ENCODE measurements at regions not wholly inside any gene's neighbourhood (a gene's known extent, or its start where the extent isn't known, plus 50 kb on each side); places are given as distances from the start of the nearest gene placed in this dataset.

GRCh38 chr4:147368948-147369347 is 111.9 kb upstream of the EDNRA start:
- H3K27ac ChIP-seq (replicated peaks), result no peak overlapping the region
- H3K4me3 ChIP-seq (replicated peaks; ENCODE audit: insufficient read depth, low read length), result no peak overlapping the region
- no peak for DNase-seq (ENCODE audit: low read depth in 1 of 2, low spot score in 1 of 2)
- H3K27me3 ChIP-seq (ENCODE audit: insufficient read depth, poor library complexity, severe bottlenecking), result no peaks in the 10 kb centered on the region
- TF ChIP-seq, protein P1, sequence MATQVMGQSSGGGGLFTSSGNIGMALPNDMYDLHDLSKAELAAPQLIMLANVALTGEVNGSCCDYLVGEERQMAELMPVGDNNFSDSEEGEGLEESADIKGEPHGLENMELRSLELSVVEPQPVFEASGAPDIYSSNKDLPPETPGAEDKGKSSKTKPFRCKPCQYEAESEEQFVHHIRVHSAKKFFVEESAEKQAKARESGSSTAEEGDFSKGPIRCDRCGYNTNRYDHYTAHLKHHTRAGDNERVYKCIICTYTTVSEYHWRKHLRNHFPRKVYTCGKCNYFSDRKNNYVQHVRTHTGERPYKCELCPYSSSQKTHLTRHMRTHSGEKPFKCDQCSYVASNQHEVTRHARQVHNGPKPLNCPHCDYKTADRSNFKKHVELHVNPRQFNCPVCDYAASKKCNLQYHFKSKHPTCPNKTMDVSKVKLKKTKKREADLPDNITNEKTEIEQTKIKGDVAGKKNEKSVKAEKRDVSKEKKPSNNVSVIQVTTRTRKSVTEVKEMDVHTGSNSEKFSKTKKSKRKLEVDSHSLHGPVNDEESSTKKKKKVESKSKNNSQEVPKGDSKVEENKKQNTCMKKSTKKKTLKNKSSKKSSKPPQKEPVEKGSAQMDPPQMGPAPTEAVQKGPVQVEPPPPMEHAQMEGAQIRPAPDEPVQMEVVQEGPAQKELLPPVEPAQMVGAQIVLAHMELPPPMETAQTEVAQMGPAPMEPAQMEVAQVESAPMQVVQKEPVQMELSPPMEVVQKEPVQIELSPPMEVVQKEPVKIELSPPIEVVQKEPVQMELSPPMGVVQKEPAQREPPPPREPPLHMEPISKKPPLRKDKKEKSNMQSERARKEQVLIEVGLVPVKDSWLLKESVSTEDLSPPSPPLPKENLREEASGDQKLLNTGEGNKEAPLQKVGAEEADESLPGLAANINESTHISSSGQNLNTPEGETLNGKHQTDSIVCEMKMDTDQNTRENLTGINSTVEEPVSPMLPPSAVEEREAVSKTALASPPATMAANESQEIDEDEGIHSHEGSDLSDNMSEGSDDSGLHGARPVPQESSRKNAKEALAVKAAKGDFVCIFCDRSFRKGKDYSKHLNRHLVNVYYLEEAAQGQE (IDR thresholded peaks at IDR 0.05; ENCODE audit: insufficient replicate concordance, low read depth), result no peak
- TF ChIP-seq, protein P2, sequence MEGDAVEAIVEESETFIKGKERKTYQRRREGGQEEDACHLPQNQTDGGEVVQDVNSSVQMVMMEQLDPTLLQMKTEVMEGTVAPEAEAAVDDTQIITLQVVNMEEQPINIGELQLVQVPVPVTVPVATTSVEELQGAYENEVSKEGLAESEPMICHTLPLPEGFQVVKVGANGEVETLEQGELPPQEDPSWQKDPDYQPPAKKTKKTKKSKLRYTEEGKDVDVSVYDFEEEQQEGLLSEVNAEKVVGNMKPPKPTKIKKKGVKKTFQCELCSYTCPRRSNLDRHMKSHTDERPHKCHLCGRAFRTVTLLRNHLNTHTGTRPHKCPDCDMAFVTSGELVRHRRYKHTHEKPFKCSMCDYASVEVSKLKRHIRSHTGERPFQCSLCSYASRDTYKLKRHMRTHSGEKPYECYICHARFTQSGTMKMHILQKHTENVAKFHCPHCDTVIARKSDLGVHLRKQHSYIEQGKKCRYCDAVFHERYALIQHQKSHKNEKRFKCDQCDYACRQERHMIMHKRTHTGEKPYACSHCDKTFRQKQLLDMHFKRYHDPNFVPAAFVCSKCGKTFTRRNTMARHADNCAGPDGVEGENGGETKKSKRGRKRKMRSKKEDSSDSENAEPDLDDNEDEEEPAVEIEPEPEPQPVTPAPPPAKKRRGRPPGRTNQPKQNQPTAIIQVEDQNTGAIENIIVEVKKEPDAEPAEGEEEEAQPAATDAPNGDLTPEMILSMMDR (IDR thresholded peaks at IDR 0.05; ENCODE audit: insufficient read depth, low read length), result no peak
- TF ChIP-seq GABPA (IDR thresholded peaks at IDR 0.05; ENCODE audit: low read depth) (no peak), SPI1 (IDR thresholded peaks at IDR 0.05; ENCODE audit: borderline replicate concordance, low read depth) (no peak), POLR2AphosphoS5 (IDR thresholded peaks at IDR 0.05; ENCODE audit: low read depth) (no peak)

DNA sequence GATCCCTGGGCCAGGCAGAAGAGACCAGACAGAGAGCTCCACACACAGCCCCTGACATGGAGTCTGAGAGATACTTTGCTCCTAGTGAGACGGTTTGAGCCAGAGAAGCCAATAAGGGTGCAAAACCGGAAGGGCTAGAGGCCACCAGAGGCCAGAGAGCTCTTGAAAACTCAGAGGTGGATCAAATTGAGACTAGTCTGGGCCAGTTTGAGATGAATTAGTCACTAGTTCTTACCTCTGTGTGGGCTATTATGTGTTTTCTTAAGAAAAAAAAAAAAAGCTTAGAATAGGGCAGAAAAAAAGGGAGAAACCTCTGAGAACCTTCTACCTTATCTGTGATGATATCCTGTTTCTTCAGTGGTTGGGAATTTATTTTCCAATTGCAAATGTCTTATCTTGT is 110.4 kb upstream of the EDNRA start:
- no peak for DNase-seq (ENCODE audit: low read depth in 1 of 2, low spot score in 1 of 2)
- no peak overlapping the region for H3K4me3 ChIP-seq (replicated peaks; ENCODE audit: insufficient read depth, low read length)
- H3K27me3 ChIP-seq (ENCODE audit: insufficient read depth, poor library complexity, severe bottlenecking), result no peaks in the 10 kb centered on the region
- TF ChIP-seq, protein P1 (IDR thresholded peaks at IDR 0.05; ENCODE audit: insufficient replicate concordance, low read depth), result no peak
- TF ChIP-seq POLR2AphosphoS5 (IDR thresholded peaks at IDR 0.05; ENCODE audit: low read depth), result no peak
- H3K27ac ChIP-seq (replicated peaks), result no peak overlapping the region

GRCh38 chr4:147370881-147371280 is 110.0 kb upstream of the EDNRA start:
- TF ChIP-seq, protein P1 (IDR thresholded peaks at IDR 0.05; ENCODE audit: insufficient replicate concordance, low read depth), result no peak
- no peak for TF ChIP-seq SPI1 (IDR thresholded peaks at IDR 0.05; ENCODE audit: borderline replicate concordance, low read depth)
- TF ChIP-seq, protein P2 (IDR thresholded peaks at IDR 0.05; ENCODE audit: insufficient read depth, low read length), result no peak
- TF ChIP-seq POLR2AphosphoS5 (IDR thresholded peaks at IDR 0.05; ENCODE audit: low read depth), result no peak
- TF ChIP-seq GABPA (IDR thresholded peaks at IDR 0.05; ENCODE audit: low read depth), result no peak
- DNase-seq (ENCODE audit: low read depth in 1 of 2, low spot score in 1 of 2), result no peak
- no peaks in the 10 kb centered on the region for H3K27me3 ChIP-seq (ENCODE audit: insufficient read depth, poor library complexity, severe bottlenecking)
- H3K4me3 ChIP-seq (replicated peaks; ENCODE audit: insufficient read depth, low read length), result no peak overlapping the region
- H3K27ac ChIP-seq (replicated peaks), result no peak overlapping the region

DNA sequence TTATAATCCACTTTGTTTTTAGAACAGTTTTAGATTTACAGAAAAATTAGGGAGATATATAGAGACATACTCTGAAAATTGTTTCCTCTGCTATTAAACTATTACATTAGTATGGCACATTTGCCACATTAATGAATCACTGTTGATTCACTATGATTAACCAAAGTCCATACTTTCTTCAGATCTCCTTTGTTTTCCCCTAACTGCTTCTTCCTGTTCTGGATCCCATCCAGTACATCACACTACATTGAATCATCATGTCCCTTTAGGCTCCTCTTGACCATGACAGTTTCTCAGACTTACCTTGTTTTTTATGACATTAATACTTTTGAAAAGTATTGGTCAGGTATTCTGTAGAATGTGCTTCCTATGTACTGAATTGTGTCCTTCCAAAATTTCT is 109.2 kb upstream of the EDNRA start:
- no peak for DNase-seq (ENCODE audit: low read depth in 1 of 2, low spot score in 1 of 2)
- Histone ChIP-seq H3K4me3 (replicated peaks; ENCODE audit: insufficient read depth, low read length) (no peak overlapping the region), H3K27me3 (ENCODE audit: insufficient read depth, poor library complexity, severe bottlenecking) (no peaks in the 10 kb centered on the region), H3K27ac (replicated peaks) (no peak overlapping the region)
- TF ChIP-seq, protein P2 (IDR thresholded peaks at IDR 0.05; ENCODE audit: insufficient read depth, low read length), result no peak
- TF ChIP-seq SPI1 (IDR thresholded peaks at IDR 0.05; ENCODE audit: borderline replicate concordance, low read depth), result no peak
